H1 (cell line): ENCODE measurements at regions not wholly inside any gene's neighbourhood (a gene's known extent, or its start where the extent isn't known, plus 50 kb on each side); places are given as distances from the start of the nearest gene placed in this dataset.

Source experiments
- CTCF ChIA-PET: fragments of 300-600 bp; sonication (Branson Sonifier 250); formaldehyde crosslinking; loops from one replicate; lab custom pipeline; 2021; ENCODE audit not compliant: partially characterized antibody; lab: Charles Lee
- POLR2A ChIA-PET: fragments of 300-600 bp; sonication (Branson Sonifier 250); formaldehyde crosslinking; loops from one replicate; lab custom pipeline; 2021; ENCODE audit warnings: inconsistent platforms; ENCODE audit not compliant: partially characterized antibody; lab: Charles Lee
- DNase-seq, 2 experiments: peaks; one replicate each; pipeline versions ENCODE4 v3.0.0 to v3.0.0-alpha.2; 2010 to 2022; ENCODE audit warnings: low spot score in 2 of 2, low read depth in 1 of 2, mixed read lengths in 1 of 2
- FAIRE-seq: peaks from 2 replicates; lab custom pipeline; 2011; peaks lifted over from hg19 to GRCh38; lab: Jason Lieb, UNC
- H2AFZ ChIP-seq: 2 replicates; pipeline ENCODE4 v1.8.1; 2012; ENCODE audit warnings: low read length, inconsistent platforms
- H2AK5ac ChIP-seq: 2 replicates; pipeline ENCODE4 v1.6.1; 2013; ENCODE audit warnings: low read depth, low read length
- H2BK120ac ChIP-seq: replicated peaks from 2 replicates; pipeline ENCODE3; 2013; ENCODE audit warnings: low read depth, low read length, inconsistent platforms
- H2BK12ac ChIP-seq: 2 replicates; pipeline ENCODE4 v1.6.1; 2013; ENCODE audit warnings: low read depth, low read length
- H2BK15ac ChIP-seq: 2 replicates; pipeline ENCODE4 v1.6.1; 2013; ENCODE audit warnings: low read length
- H2BK20ac ChIP-seq: 2 replicates; pipeline ENCODE4 v1.6.1; 2013; ENCODE audit warnings: low read length
- H2BK5ac ChIP-seq: 2 replicates; pipeline ENCODE4 v1.6.1; 2013; ENCODE audit warnings: low read depth, low read length
- H3K14ac ChIP-seq: 2 replicates; pipeline ENCODE4 v1.6.1; 2013; ENCODE audit warnings: inconsistent platforms; ENCODE audit not compliant: insufficient read length
- H3K18ac ChIP-seq: 2 replicates; pipeline ENCODE4 v1.6.1; 2013; ENCODE audit warnings: low read length; ENCODE audit errors: extremely low read depth
- H3K23ac ChIP-seq: 2 replicates; pipeline ENCODE4 v1.6.1; 2013; ENCODE audit warnings: inconsistent platforms; ENCODE audit not compliant: insufficient read length
- H3K23me2 ChIP-seq: 2 replicates; pipeline ENCODE4 v1.6.1; 2013; ENCODE audit warnings: low read depth, low read length
- H3K27ac ChIP-seq: 2 replicates; pipeline ENCODE4 v1.6.1; 2011; ENCODE audit warnings: low read depth, low read length, inconsistent platforms
- H3K27me3 ChIP-seq, 4 experiments: replicated peaks in 1 of 4; 1 replicate in 1 of 4; 2 replicates in 3 of 4; pipeline versions ENCODE4 v1.6.1 to v1.8.1; 2011 to 2013; ENCODE audit warnings: low read length in 3 of 4, mild to moderate bottlenecking in 3 of 4, inconsistent platforms in 2 of 4, mixed read lengths in 2 of 4, moderate library complexity in 1 of 4; ENCODE audit not compliant: control insufficient read depth in 3 of 4, insufficient read depth in 3 of 4; ENCODE audit errors: extremely low read depth in 1 of 4
- H3K36me3 ChIP-seq, 4 experiments: 2 replicates each; pipeline versions ENCODE4 v1.6.1 to v1.8.1; 2011 to 2013; ENCODE audit warnings: mild to moderate bottlenecking in 4 of 4, low read length in 3 of 4, moderate library complexity in 2 of 4, control low read depth in 1 of 4, inconsistent platforms in 1 of 4; ENCODE audit not compliant: insufficient read depth in 4 of 4, control insufficient read depth in 2 of 4
- H3K4ac ChIP-seq: replicated peaks from 2 replicates; pipeline ENCODE3; 2013; ENCODE audit warnings: low read length, low read depth, mixed read lengths, inconsistent platforms; ENCODE audit not compliant: insufficient read length
- H3K4me1 ChIP-seq, 4 experiments: replicated peaks in 1 of 4; 1 replicate in 1 of 4; 2 replicates in 3 of 4; pipeline versions ENCODE4 v1.6.1 to v1.8.1; 2011 to 2013; ENCODE audit warnings: low read length in 3 of 4, inconsistent platforms in 2 of 4, mixed read lengths in 1 of 4; ENCODE audit not compliant: insufficient read depth in 4 of 4, control insufficient read depth in 3 of 4
- H3K4me2 ChIP-seq, 2 experiments: 2 replicates each; pipeline versions ENCODE4 v1.6.1 to v1.8.1; 2011 to 2013; ENCODE audit warnings: low read depth in 2 of 2, low read length in 2 of 2, control low read depth in 1 of 2, inconsistent platforms in 1 of 2, mild to moderate bottlenecking in 1 of 2; ENCODE audit not compliant: insufficient read depth in 1 of 2
- H3K4me3 ChIP-seq, 4 experiments: fragments of 200-600, 300-600 bp in 1 of 4; sonication (generic), shearing (Covaris generic), sonication (Bioruptor Twin) in 1 of 4; 2 replicates each; pipeline versions ENCODE4 v1.5.1 to v1.8.1; 2011 to 2016; ENCODE audit warnings: low read length in 4 of 4, low read depth in 3 of 4, control low read depth in 2 of 4, inconsistent platforms in 2 of 4, mild to moderate bottlenecking in 2 of 4, mixed read lengths in 1 of 4, moderate library complexity in 1 of 4; ENCODE audit not compliant: insufficient read depth in 2 of 4; ENCODE audit errors: extremely low read depth in 1 of 4
- H3K56ac ChIP-seq: replicated peaks from 2 replicates; pipeline ENCODE3; 2013; ENCODE audit warnings: low read depth, mild to moderate bottlenecking, mixed read lengths, low read length, inconsistent platforms; ENCODE audit not compliant: insufficient read length
- H3K79me1 ChIP-seq: 2 replicates; pipeline ENCODE4 v1.6.1; 2013; ENCODE audit warnings: low read depth, low read length, control low read depth
- H3K79me2 ChIP-seq, 2 experiments: 2 replicates each; pipeline versions ENCODE4 v1.6.1 to v1.8.1; 2012 to 2013; ENCODE audit warnings: low read length in 2 of 2, mild to moderate bottlenecking in 2 of 2, inconsistent platforms in 1 of 2; ENCODE audit not compliant: insufficient read depth in 2 of 2, control insufficient read depth in 1 of 2
- H3K9ac ChIP-seq, 4 experiments: replicated peaks in 1 of 4; 1 replicate in 1 of 4; 2 replicates in 3 of 4; pipeline versions ENCODE4 v1.6.1 to v1.8.1; 2011 to 2013; ENCODE audit warnings: low read depth in 3 of 4, low read length in 3 of 4, control low read depth in 2 of 4, mild to moderate bottlenecking in 2 of 4, moderate library complexity in 2 of 4, inconsistent platforms in 1 of 4; ENCODE audit errors: extremely low read depth in 1 of 4
- H3K9me3 ChIP-seq, 2 experiments: 2 replicates each; pipeline versions ENCODE4 v1.6.1 to v1.8.1; 2012 to 2013; ENCODE audit warnings: mild to moderate bottlenecking in 2 of 2, moderate library complexity in 2 of 2, control low read depth in 1 of 2, inconsistent platforms in 1 of 2, low read depth in 1 of 2, low read length in 1 of 2, mixed read lengths in 1 of 2; ENCODE audit not compliant: insufficient read depth in 2 of 2
- H4K20me1 ChIP-seq, 2 experiments: replicated peaks in 1 of 2; 2 replicates each; pipeline versions ENCODE3 to v1.8.1; 2011 to 2013; ENCODE audit warnings: inconsistent platforms in 2 of 2, low read length in 2 of 2, mild to moderate bottlenecking in 1 of 2; ENCODE audit not compliant: insufficient read depth in 2 of 2, control insufficient read depth in 1 of 2
- H4K5ac ChIP-seq: 2 replicates; pipeline ENCODE4 v1.6.1; 2013; ENCODE audit warnings: low read length, low read depth, mixed read lengths, inconsistent platforms; ENCODE audit not compliant: insufficient read length
- H4K8ac ChIP-seq: 2 replicates; pipeline ENCODE4 v1.8.0; 2013; ENCODE audit warnings: mild to moderate bottlenecking, moderate library complexity, low read length, inconsistent platforms; ENCODE audit not compliant: insufficient read depth; ENCODE audit errors: extremely low read depth
- H4K91ac ChIP-seq: replicated peaks from 2 replicates; pipeline ENCODE3; 2013; ENCODE audit warnings: low read length, mixed read lengths, inconsistent platforms; ENCODE audit not compliant: insufficient read length
- ATF3 ChIP-seq: IDR thresholded peaks from 2 replicates; pipeline ENCODE4 v1.6.1; 2011; ENCODE audit warnings: low read depth, mild to moderate bottlenecking, low read length; ENCODE audit not compliant: insufficient read depth
- CHD1 ChIP-seq: IDR thresholded peaks from 2 replicates; pipeline ENCODE4 v1.6.1; 2012; ENCODE audit warnings: low read depth, low read length, improper control_type of control experiment
- CREB1 ChIP-seq: IDR thresholded peaks from 2 replicates; pipeline ENCODE4 v1.6.1; 2012; ENCODE audit warnings: inconsistent platforms
- GTF2F1 ChIP-seq: IDR thresholded peaks from 2 replicates; pipeline ENCODE4 v1.6.1; 2012; ENCODE audit warnings: low read depth, low read length, improper control_type of control experiment, borderline replicate concordance
- HDAC2 ChIP-seq, 2 experiments: fragments of 300-600 bp in 1 of 2; sonication (generic) in 1 of 2; IDR thresholded peaks; 2 replicates each; pipeline ENCODE4 v1.6.1; 2011 to 2012; ENCODE audit warnings: low read depth in 2 of 2, low read length in 2 of 2, mild to moderate bottlenecking in 2 of 2, moderate library complexity in 2 of 2, borderline replicate concordance in 1 of 2, inconsistent platforms in 1 of 2
- KDM4A ChIP-seq: IDR thresholded peaks from one replicate; pipeline ENCODE4 v1.7.1; 2012; ENCODE audit warnings: low read depth, mild to moderate bottlenecking, moderate library complexity, low read length, inconsistent platforms; ENCODE audit not compliant: severe bottlenecking
- KDM5A ChIP-seq: fragments of 200-600 bp; IDR thresholded peaks from 2 replicates; pipeline ENCODE4 v1.7.1; 2012; ENCODE audit warnings: mild to moderate bottlenecking, low read length, inconsistent platforms, mixed read lengths
- NANOG ChIP-seq: IDR thresholded peaks from 2 replicates; pipeline ENCODE4 v1.6.1; 2011; ENCODE audit warnings: low read length, low read depth, mild to moderate bottlenecking, inconsistent platforms; ENCODE audit not compliant: insufficient read depth, poor library complexity, severe bottlenecking
- POU5F1 ChIP-seq: IDR thresholded peaks from 2 replicates; pipeline ENCODE4 v1.6.1; 2011; ENCODE audit warnings: low read depth, mild to moderate bottlenecking, low read length, moderate library complexity
- SIX5 ChIP-seq: IDR thresholded peaks from 2 replicates; pipeline ENCODE4 v1.6.1; 2011; ENCODE audit warnings: mild to moderate bottlenecking, low read depth, low read length
- SP2 ChIP-seq: IDR thresholded peaks from 2 replicates; pipeline ENCODE4 v1.6.1; 2012; ENCODE audit warnings: mild to moderate bottlenecking, low read length, inconsistent platforms
- SRF ChIP-seq: IDR thresholded peaks from 2 replicates; pipeline ENCODE4 v1.6.1; 2011; ENCODE audit warnings: mild to moderate bottlenecking, low read depth, low read length, moderate library complexity
- SUZ12 ChIP-seq: fragments of 200-600 bp; sonication (generic); IDR thresholded peaks from 2 replicates; pipeline ENCODE4 v1.6.1; 2012; ENCODE audit warnings: mild to moderate bottlenecking, inconsistent platforms, low read length, moderate library complexity, mixed read lengths
- WGBS, 2 experiments: shearing (Covaris generic) in 1 of 2; methylation state at CpG; one replicate each; pipeline versions ENCODE4 v1.1.6 to v1.1.7; 2013 to 2015; ENCODE audit warnings: low lambda C conversion rate in 2 of 2, mixed read lengths in 2 of 2, inconsistent platforms in 1 of 2, low coverage in 1 of 2, missing lambda C conversion rate in 1 of 2; ENCODE audit not compliant: insufficient replicate concordance in 2 of 2, insufficient coverage in 1 of 2, insufficient read length in 1 of 2; ENCODE audit errors: extremely low coverage in 1 of 2, missing lambda C conversion rate in 1 of 2; 5-methylcytosine and 5-hydroxymethylcytosine counted together
- TF ChIP-seq, protein P1 (sequence below): IDR thresholded peaks from 2 replicates; pipeline ENCODE4 v1.6.1; 2012; ENCODE audit warnings: inconsistent platforms

DNA sequence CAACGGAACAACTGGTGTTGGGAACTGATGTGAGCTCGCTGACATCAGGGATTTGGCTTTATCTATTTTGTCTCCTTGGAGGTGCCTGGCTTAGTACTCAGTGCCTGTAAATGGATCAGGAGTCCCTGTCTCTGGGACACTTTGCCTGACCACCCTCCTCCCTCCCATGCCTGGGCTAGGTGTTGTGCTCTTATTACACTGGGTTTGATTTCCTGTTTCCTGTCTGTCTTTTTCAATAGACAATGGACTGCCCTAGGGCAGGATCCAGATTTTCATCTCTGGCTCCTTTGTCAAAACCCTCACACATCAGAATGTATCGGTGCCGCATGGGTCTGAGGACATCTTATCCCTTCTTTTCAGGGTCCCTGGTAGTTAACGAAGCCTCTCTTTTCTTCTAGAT lies 223.6 kb upstream of the ASIC2 start:
- no peak overlapping the region for H2BK120ac ChIP-seq
- ChIA-PET POLR2A (no interaction called here), CTCF (no interaction called here)
- H2BK15ac ChIP-seq = no peak overlapping the region
- no peak overlapping the region for H3K56ac ChIP-seq
- no peak overlapping the region for H2AK5ac ChIP-seq
- no peak overlapping the region for H4K8ac ChIP-seq
- no peak for FAIRE-seq
- no peaks in the 10 kb centered on the region for H4K20me1 ChIP-seq
- H3K23ac ChIP-seq = no peak overlapping the region
- H3K4me3 ChIP-seq = no peak overlapping the region
- no peak overlapping the region for H3K9ac ChIP-seq
- no peaks in the 10 kb centered on the region for H3K79me2 ChIP-seq
- H3K9me3 ChIP-seq = no peaks in the 10 kb centered on the region
- H4K91ac ChIP-seq = no peak overlapping the region
- H3K14ac ChIP-seq = no peak overlapping the region
- no peak overlapping the region for H4K5ac ChIP-seq
- peaks cover 2% of the 10 kb centered on the region; the same call in 1 of the 2 replicates for H3K23me2 ChIP-seq
- 92% methylated on average over 5 of the region's 5 CpGs; no CpG with 5 or more reads in 1 of the 2 experiments for WGBS, 2 experiments
- no peak overlapping the region for H3K27ac ChIP-seq
- no peaks in the 10 kb centered on the region for H3K36me3 ChIP-seq
- DNase-seq = no peak
- H2BK5ac ChIP-seq = no peak overlapping the region
- H3K4ac ChIP-seq = no peak overlapping the region
- H3K18ac ChIP-seq = no peak overlapping the region; the same call in 1 of the 2 replicates
- no peaks in the 10 kb centered on the region for H3K79me1 ChIP-seq
- no peak overlapping the region for H3K4me2 ChIP-seq
- no peaks in the 10 kb centered on the region for H3K27me3 ChIP-seq
- no peak overlapping the region for H2AFZ ChIP-seq
- no peak overlapping the region for H2BK12ac ChIP-seq
- no peak overlapping the region for H2BK20ac ChIP-seq
- peaks cover 0 to 3% (median under 1%) of the 10 kb centered on the region in 4 experiments; a peak in 1 of 7 replicates for H3K4me1 ChIP-seq
- TF ChIP-seq ATF3 (no peak), GTF2F1 (no peak), KDM4A (no peak), SRF (no peak), SP2 (no peak), CHD1 (no peak), CREB1 (no peak), KDM5A (no peak), SUZ12 (no peak), SIX5 (no peak), POU5F1 (no peak), HDAC2 (IDR thresholded peaks at IDR 0.05; ENCODE audit: borderline replicate concordance in 1 of 2, low read depth in 2 of 2, low read length in 2 of 2) (no peak), NANOG (no peak)
- TF ChIP-seq, protein P1, sequence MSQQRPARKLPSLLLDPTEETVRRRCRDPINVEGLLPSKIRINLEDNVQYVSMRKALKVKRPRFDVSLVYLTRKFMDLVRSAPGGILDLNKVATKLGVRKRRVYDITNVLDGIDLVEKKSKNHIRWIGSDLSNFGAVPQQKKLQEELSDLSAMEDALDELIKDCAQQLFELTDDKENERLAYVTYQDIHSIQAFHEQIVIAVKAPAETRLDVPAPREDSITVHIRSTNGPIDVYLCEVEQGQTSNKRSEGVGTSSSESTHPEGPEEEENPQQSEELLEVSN = no peak
